ENCODE measurements at regions not wholly inside any gene's neighbourhood (a gene's known extent, or its start where the extent isn't known, plus 50 kb on each side); places are given as distances from the start of the nearest gene placed in this dataset.

GRCh38 chr10:23872290-23872689 is 336.6 kb upstream of the KIAA1217 start:
- Histone ChIP-seq H3K27ac (ENCODE audit: low read length) (no peak overlapping the region), H2AFZ (ENCODE audit: low read depth, low read length) (no peak overlapping the region), H3K9me3 (ENCODE audit: insufficient read depth, low read length) (no peaks in the 10 kb centered on the region), H3K27me3 (ENCODE audit: low read depth, low read length) (no peaks in the 10 kb centered on the region), H4K20me1 (ENCODE audit: insufficient read depth, low read length) (no peaks in the 10 kb centered on the region), H3K79me2 (ENCODE audit: low read length) (no peaks in the 10 kb centered on the region), H3K4me2 (ENCODE audit: low read length) (no peak overlapping the region), H3K36me3 (replicated peaks; ENCODE audit: low read depth, low read length) (no peaks in the 10 kb centered on the region), H3K4me1 (ENCODE audit: low read length) (no peaks in the 10 kb centered on the region), H3K4me3 (ENCODE audit: low read length) (no peak overlapping the region), H3K9ac (ENCODE audit: low read length) (no peak overlapping the region)
- TF ChIP-seq CTCF (IDR thresholded peaks at IDR 0.05; ENCODE audit: low read depth, low read length) (no peak), EZH2phosphoT487 (IDR thresholded peaks at IDR 0.05; ENCODE audit: low read depth) (no peak)

- Histone ChIP-seq H2AFZ (ENCODE audit: low read depth, low read length) (no peak overlapping the region), H3K9me3 (ENCODE audit: insufficient read depth, low read length) (no peaks in the 10 kb centered on the region), H3K27ac (ENCODE audit: low read length) (no peak overlapping the region), H3K27me3 (ENCODE audit: low read depth, low read length) (no peaks in the 10 kb centered on the region), H3K4me2 (ENCODE audit: low read length) (no peak overlapping the region), H3K4me3 (ENCODE audit: low read length) (no peak overlapping the region), H3K4me1 (ENCODE audit: low read length) (no peaks in the 10 kb centered on the region), H3K79me2 (ENCODE audit: low read length) (no peaks in the 10 kb centered on the region), H4K20me1 (ENCODE audit: insufficient read depth, low read length) (no peaks in the 10 kb centered on the region), H3K9ac (ENCODE audit: low read length) (no peak overlapping the region), H3K36me3 (replicated peaks; ENCODE audit: low read depth, low read length) (no peaks in the 10 kb centered on the region)
- TF ChIP-seq CTCF (IDR thresholded peaks at IDR 0.05; ENCODE audit: low read depth, low read length) (no peak), EZH2phosphoT487 (IDR thresholded peaks at IDR 0.05; ENCODE audit: low read depth) (no peak)
These were observed 331.1 kb upstream of the KIAA1217 start for GRCh38 chr10:23877791-23878320.

GRCh38 chr10:23884670-23885069 is 324.3 kb upstream of the KIAA1217 start:
- H3K4me1 ChIP-seq (ENCODE audit: low read length) = no peaks in the 10 kb centered on the region
- no peaks in the 10 kb centered on the region for H3K36me3 ChIP-seq (replicated peaks; ENCODE audit: low read depth, low read length)
- no peak overlapping the region for H3K4me3 ChIP-seq (ENCODE audit: low read length)
- no peaks in the 10 kb centered on the region for H3K27me3 ChIP-seq (ENCODE audit: low read depth, low read length)
- no peak overlapping the region for H2AFZ ChIP-seq (ENCODE audit: low read depth, low read length)
- TF ChIP-seq CTCF (IDR thresholded peaks at IDR 0.05; ENCODE audit: low read depth, low read length) (no peak), EZH2phosphoT487 (IDR thresholded peaks at IDR 0.05; ENCODE audit: low read depth) (no peak)
- no peaks in the 10 kb centered on the region for H3K9me3 ChIP-seq (ENCODE audit: insufficient read depth, low read length)
- no peaks in the 10 kb centered on the region for H3K79me2 ChIP-seq (ENCODE audit: low read length)
- no peak overlapping the region for H3K4me2 ChIP-seq (ENCODE audit: low read length)
- H3K27ac ChIP-seq (ENCODE audit: low read length) = no peak overlapping the region
- H4K20me1 ChIP-seq (ENCODE audit: insufficient read depth, low read length) = no peaks in the 10 kb centered on the region
- H3K9ac ChIP-seq (ENCODE audit: low read length) = no peak overlapping the region

GRCh38 chr10:23885853-23886252 is 323.1 kb upstream of the KIAA1217 start:
- TF ChIP-seq CTCF (IDR thresholded peaks at IDR 0.05; ENCODE audit: low read depth, low read length) (no peak), EZH2phosphoT487 (IDR thresholded peaks at IDR 0.05; ENCODE audit: low read depth) (no peak)
- Histone ChIP-seq H3K4me2 (ENCODE audit: low read length) (no peak overlapping the region), H3K27ac (ENCODE audit: low read length) (no peak overlapping the region), H3K4me3 (ENCODE audit: low read length) (no peak overlapping the region), H3K9me3 (ENCODE audit: insufficient read depth, low read length) (no peaks in the 10 kb centered on the region), H2AFZ (ENCODE audit: low read depth, low read length) (no peak overlapping the region), H4K20me1 (ENCODE audit: insufficient read depth, low read length) (no peaks in the 10 kb centered on the region), H3K79me2 (ENCODE audit: low read length) (no peaks in the 10 kb centered on the region), H3K9ac (ENCODE audit: low read length) (no peak overlapping the region), H3K36me3 (replicated peaks; ENCODE audit: low read depth, low read length) (no peaks in the 10 kb centered on the region), H3K4me1 (ENCODE audit: low read length) (no peaks in the 10 kb centered on the region), H3K27me3 (ENCODE audit: low read depth, low read length) (no peaks in the 10 kb centered on the region)
